ENCODE measurements at regions not wholly inside any gene's neighbourhood (a gene's known extent, or its start where the extent isn't known, plus 50 kb on each side); places are given as distances from the start of the nearest gene placed in this dataset.

DNA sequence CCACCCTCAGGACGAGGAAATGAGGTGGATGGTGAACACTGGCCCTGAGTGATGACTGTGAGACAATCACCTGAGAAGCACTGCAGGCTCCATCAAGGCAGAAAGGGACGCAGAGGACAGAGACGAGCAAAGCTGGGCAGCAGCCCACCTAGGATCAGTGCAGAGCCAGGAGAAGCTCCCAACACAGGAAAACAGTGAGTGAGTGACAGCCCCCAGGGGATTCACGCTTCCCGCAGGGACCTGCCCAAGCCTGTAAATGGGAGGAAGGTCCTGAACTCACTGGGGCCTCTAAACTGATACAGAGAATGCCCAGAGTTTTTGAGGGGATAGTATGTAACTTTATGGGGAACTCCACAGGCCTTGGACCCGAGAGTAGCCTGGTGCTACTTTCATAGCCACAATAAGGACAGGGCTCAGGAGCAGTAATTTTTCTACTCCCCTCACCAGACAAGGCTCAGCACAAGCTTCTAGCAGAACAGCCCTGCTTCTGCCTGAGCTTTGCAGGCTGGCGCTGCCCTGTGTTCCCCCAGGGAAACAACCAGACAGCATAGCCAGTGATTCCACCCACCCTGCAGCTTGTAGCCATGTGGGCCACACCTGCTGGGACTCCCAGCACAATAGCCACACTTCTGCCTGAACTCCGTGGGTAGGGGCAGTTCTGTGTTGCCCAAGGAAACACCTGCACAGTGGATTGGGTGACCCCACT lies 708.4 kb downstream of the POM121L12 start:
- Histone ChIP-seq H2AFZ (ENCODE audit: low read length) (no peak overlapping the region), H3K27ac (ENCODE audit: low read length) (no peak overlapping the region), H3K9me2 (replicated peaks; ENCODE audit: low read length) (no peaks in the 10 kb centered on the region), H4K20me1 (ENCODE audit: low read length) (no peaks in the 10 kb centered on the region), H3K79me2 (ENCODE audit: low read length) (no peaks in the 10 kb centered on the region), H3K36me3 (ENCODE audit: low read depth, low read length) (no peaks in the 10 kb centered on the region), H3K4me2 (ENCODE audit: low read length) (no peak overlapping the region), H3K4me1 (ENCODE audit: insufficient read depth, low read length) (no peaks in the 10 kb centered on the region), H3F3A (ENCODE audit: low read length, unreplicated experiment) (no peaks in the 10 kb centered on the region), H3K4me3 (ENCODE audit: low read length) (no peak overlapping the region), H3K9ac (ENCODE audit: low read length) (no peak overlapping the region), H3K27me3 (ENCODE audit: low read length) (no peaks in the 10 kb centered on the region), H3K9me3 (ENCODE audit: low read length) (no peaks in the 10 kb centered on the region)
- no peak for ATAC-seq
- ChIA-PET POLR2A (ENCODE audit: unreplicated experiment) (no interaction called here), CTCF (no interaction called here)
- no TSS peak for BruUV-seq (replicated peaks)
- TF ChIP-seq EZH2 (IDR thresholded peaks at IDR 0.05; ENCODE audit: low read length, unreplicated experiment) (no peak), EZH2phosphoT487 (IDR thresholded peaks at IDR 0.05; ENCODE audit: borderline replicate concordance, low read length) (no peak)
- TF ChIP-seq, protein P1, sequence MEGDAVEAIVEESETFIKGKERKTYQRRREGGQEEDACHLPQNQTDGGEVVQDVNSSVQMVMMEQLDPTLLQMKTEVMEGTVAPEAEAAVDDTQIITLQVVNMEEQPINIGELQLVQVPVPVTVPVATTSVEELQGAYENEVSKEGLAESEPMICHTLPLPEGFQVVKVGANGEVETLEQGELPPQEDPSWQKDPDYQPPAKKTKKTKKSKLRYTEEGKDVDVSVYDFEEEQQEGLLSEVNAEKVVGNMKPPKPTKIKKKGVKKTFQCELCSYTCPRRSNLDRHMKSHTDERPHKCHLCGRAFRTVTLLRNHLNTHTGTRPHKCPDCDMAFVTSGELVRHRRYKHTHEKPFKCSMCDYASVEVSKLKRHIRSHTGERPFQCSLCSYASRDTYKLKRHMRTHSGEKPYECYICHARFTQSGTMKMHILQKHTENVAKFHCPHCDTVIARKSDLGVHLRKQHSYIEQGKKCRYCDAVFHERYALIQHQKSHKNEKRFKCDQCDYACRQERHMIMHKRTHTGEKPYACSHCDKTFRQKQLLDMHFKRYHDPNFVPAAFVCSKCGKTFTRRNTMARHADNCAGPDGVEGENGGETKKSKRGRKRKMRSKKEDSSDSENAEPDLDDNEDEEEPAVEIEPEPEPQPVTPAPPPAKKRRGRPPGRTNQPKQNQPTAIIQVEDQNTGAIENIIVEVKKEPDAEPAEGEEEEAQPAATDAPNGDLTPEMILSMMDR (conservative IDR thresholded peaks at IDR 0.05; ENCODE audit: low read depth, low read length): no peak
- no peak for DNase-seq
- intact Hi-C loops (cut with micrococcal nuclease): no loop called here

DNA sequence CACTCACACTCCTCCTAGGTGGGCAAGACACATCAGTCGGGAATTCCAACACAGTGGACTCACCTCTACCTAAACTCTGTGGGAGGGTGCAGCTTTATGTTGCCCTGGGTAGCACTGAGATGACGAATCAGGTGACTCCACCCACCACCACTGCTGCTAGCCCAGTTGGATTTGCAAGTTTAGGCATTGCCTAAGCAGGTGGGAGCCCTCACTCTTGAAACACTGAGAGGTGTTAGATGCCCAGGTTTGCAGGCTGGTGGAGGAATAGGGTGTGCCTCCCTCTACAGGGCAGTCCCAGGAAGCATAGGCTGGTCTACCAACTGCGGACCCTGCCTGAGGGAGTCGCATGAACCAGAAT lies 708.9 kb downstream of the POM121L12 start:
- TF ChIP-seq EZH2 (IDR thresholded peaks at IDR 0.05; ENCODE audit: low read length, unreplicated experiment): no peak
- H3K79me2 ChIP-seq (ENCODE audit: low read length): no peaks in the 10 kb centered on the region
- CTCF ChIA-PET: no interaction called here
- H3K9me2 ChIP-seq (replicated peaks; ENCODE audit: low read length): no peaks in the 10 kb centered on the region
- intact Hi-C loops (cut with micrococcal nuclease): no loop called here
- no peaks in the 10 kb centered on the region for H3K36me3 ChIP-seq (ENCODE audit: low read depth, low read length)
- BruUV-seq (replicated peaks): no TSS peak
- ATAC-seq (no peak), DNase-seq (no peak)
- H3K4me3 ChIP-seq (ENCODE audit: low read length): no peak overlapping the region
- H4K20me1 ChIP-seq (ENCODE audit: low read length): no peaks in the 10 kb centered on the region
- H3K27ac ChIP-seq (ENCODE audit: low read length): no peak overlapping the region
- no peaks in the 10 kb centered on the region for H3F3A ChIP-seq (ENCODE audit: low read length, unreplicated experiment)
- H3K4me2 ChIP-seq (ENCODE audit: low read length): no peak overlapping the region
- H3K27me3 ChIP-seq (ENCODE audit: low read length): no peaks in the 10 kb centered on the region
- H3K4me1 ChIP-seq (ENCODE audit: insufficient read depth, low read length): no peaks in the 10 kb centered on the region
- no peaks in the 10 kb centered on the region for H3K9me3 ChIP-seq (ENCODE audit: low read length)
- POLR2A ChIA-PET (ENCODE audit: unreplicated experiment): no interaction called here
- H3K9ac ChIP-seq (ENCODE audit: low read length): no peak overlapping the region
- no peak overlapping the region for H2AFZ ChIP-seq (ENCODE audit: low read length)

DNA sequence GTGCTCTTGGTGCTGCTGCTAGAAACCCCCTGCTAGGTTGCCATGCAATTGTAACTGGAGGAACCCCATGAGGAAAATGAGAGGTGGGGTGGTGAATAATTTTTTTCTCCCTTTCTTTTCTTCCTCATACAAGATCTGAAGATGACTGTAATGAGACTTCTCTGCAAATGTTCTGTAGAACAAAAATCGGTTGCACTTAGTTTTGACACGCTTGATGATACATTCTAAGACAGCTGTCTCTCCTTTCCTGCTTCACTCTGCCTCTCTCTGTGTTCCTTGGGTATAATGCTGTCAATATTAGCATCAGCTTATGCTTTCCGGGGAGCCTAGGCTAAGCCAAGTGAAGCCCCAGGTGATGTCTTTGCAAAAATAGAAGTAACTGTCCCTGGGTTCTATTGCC lies 721.5 kb downstream of the POM121L12 start:
- no TSS peak for BruUV-seq (replicated peaks)
- intact Hi-C loops (cut with micrococcal nuclease): no loop called here
- no peak for DNase-seq

DNA sequence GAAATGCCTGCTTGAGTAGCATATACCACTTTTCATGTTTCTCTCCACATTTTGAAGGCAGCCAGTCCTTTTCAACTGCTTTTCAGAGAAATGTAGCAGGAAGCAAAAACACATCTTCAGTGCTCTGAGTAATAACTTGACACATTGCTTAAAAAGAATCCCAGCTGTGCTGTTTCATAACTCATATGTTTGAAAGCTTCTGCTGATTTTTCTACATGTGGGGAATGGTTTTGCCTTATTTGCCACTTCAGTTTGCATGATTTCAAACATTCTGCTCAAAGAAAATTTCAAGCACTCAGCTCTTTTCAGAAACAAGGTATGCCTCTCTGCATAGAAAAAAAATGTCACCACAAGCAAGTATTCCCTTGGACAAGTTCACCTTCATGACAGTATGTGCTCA lies 732.8 kb downstream of the POM121L12 start:
- ChIA-PET POLR2A (ENCODE audit: unreplicated experiment) (no interaction called here), CTCF (no interaction called here)
- Histone ChIP-seq H3K9me3 (ENCODE audit: low read length) (no peaks in the 10 kb centered on the region), H3K4me2 (ENCODE audit: low read length) (no peak overlapping the region), H3K27me3 (ENCODE audit: low read length) (no peaks in the 10 kb centered on the region), H3K4me3 (ENCODE audit: low read length) (no peak overlapping the region), H3K9me2 (replicated peaks; ENCODE audit: low read length) (no peaks in the 10 kb centered on the region), H3F3A (ENCODE audit: low read length, unreplicated experiment) (no peaks in the 10 kb centered on the region), H3K36me3 (ENCODE audit: low read depth, low read length) (no peaks in the 10 kb centered on the region), H4K20me1 (ENCODE audit: low read length) (no peaks in the 10 kb centered on the region), H3K27ac (ENCODE audit: low read length) (no peak overlapping the region), H2AFZ (ENCODE audit: low read length) (no peak overlapping the region), H3K79me2 (ENCODE audit: low read length) (no peaks in the 10 kb centered on the region), H3K4me1 (ENCODE audit: insufficient read depth, low read length) (no peaks in the 10 kb centered on the region), H3K9ac (ENCODE audit: low read length) (no peak overlapping the region)
- no peak for ATAC-seq
- no peak for DNase-seq
- BruUV-seq (replicated peaks): no TSS peak
- intact Hi-C loops (cut with micrococcal nuclease): no loop called here
- TF ChIP-seq EZH2 (IDR thresholded peaks at IDR 0.05; ENCODE audit: low read length, unreplicated experiment) (no peak), EZH2phosphoT487 (IDR thresholded peaks at IDR 0.05; ENCODE audit: borderline replicate concordance, low read length) (no peak)
- TF ChIP-seq, protein P1 (conservative IDR thresholded peaks at IDR 0.05; ENCODE audit: low read depth, low read length): no peak

More for the DNA sequence above, 721.5 kb downstream of the POM121L12 start:
- Histone ChIP-seq H3K9ac (ENCODE audit: low read length) (no peak overlapping the region), H3K27me3 (ENCODE audit: low read length) (no peaks in the 10 kb centered on the region), H3K4me3 (ENCODE audit: low read length) (no peak overlapping the region), H3K9me3 (ENCODE audit: low read length) (no peaks in the 10 kb centered on the region), H3K4me2 (ENCODE audit: low read length) (no peak overlapping the region), H3K9me2 (replicated peaks; ENCODE audit: low read length) (no peaks in the 10 kb centered on the region), H3K36me3 (ENCODE audit: low read depth, low read length) (no peaks in the 10 kb centered on the region), H2AFZ (ENCODE audit: low read length) (no peak overlapping the region), H4K20me1 (ENCODE audit: low read length) (no peaks in the 10 kb centered on the region), H3K79me2 (ENCODE audit: low read length) (no peaks in the 10 kb centered on the region), H3K27ac (ENCODE audit: low read length) (no peak overlapping the region), H3K4me1 (ENCODE audit: insufficient read depth, low read length) (no peaks in the 10 kb centered on the region), H3F3A (ENCODE audit: low read length, unreplicated experiment) (no peaks in the 10 kb centered on the region)
- POLR2A ChIA-PET (ENCODE audit: unreplicated experiment): no interaction called here
- CTCF ChIA-PET: no interaction called here
- TF ChIP-seq EZH2phosphoT487 (IDR thresholded peaks at IDR 0.05; ENCODE audit: borderline replicate concordance, low read length) (no peak), EZH2 (IDR thresholded peaks at IDR 0.05; ENCODE audit: low read length, unreplicated experiment) (no peak)
- no peak for ATAC-seq
